OCI-LY7 (cell line): ENCODE measurements at regions not wholly inside any gene's neighbourhood (a gene's known extent, or its start where the extent isn't known, plus 50 kb on each side); places are given as distances from the start of the nearest gene placed in this dataset.
"Not testable (repeated sequence)": the region's sequence is repeated elsewhere in the genome, so short reads cannot be mapped to it uniquely, and the experiment has no call there.

Source experiments
- CTCF ChIP-seq: fragments of 200-600 bp; sonication (generic); conservative IDR thresholded peaks from 2 replicates; pipeline ENCODE4 v1.5.1; 2014; ENCODE audit warnings: mild to moderate bottlenecking, antibody characterized with exemption, low read length, moderate library complexity, mixed read lengths
- EZH2phosphoT487 ChIP-seq: fragments of 200-600 bp; sonication (generic); IDR thresholded peaks from 2 replicates; pipeline ENCODE4 v1.6.1; 2018; ENCODE audit warnings: low read depth, borderline replicate concordance, mild to moderate bottlenecking, mixed run types, antibody characterized with exemption, low read length, moderate library complexity, mixed read lengths

GRCh38 chr1:30549872-30550271, 173.5 kb downstream of the MATN1 start:
- not testable (repeated sequence) for TF ChIP-seq EZH2phosphoT487, CTCF
